GM18861 (cell line): ENCODE measurements at regions not wholly inside any gene's neighbourhood (a gene's known extent, or its start where the extent isn't known, plus 50 kb on each side); places are given as distances from the start of the nearest gene placed in this dataset.

Experiments
- ATAC-seq: cut with Tn5 transposase; IDR thresholded peaks from one replicate; pipeline ENCODE4 v1.9.1; 2021; ENCODE audit not compliant: unreplicated experiment

GRCh38 chr2:7701791-7702190 lies 784.6 kb downstream of the RNF144A start:
- no peak for ATAC-seq

- ATAC-seq, result peak; percentile 55
These were observed 785.8 kb downstream of the RNF144A start for GRCh38 chr2:7703048-7703447.

- peak; percentile 19 for ATAC-seq
These were observed 786.4 kb downstream of the RNF144A start for GRCh38 chr2:7703543-7704144.

GRCh38 chr2:7704296-7704865 lies 787.2 kb downstream of the RNF144A start:
- no peak for ATAC-seq

- no peak for ATAC-seq
These were observed 789.6 kb downstream of the RNF144A start for GRCh38 chr2:7706791-7707190.

DNA sequence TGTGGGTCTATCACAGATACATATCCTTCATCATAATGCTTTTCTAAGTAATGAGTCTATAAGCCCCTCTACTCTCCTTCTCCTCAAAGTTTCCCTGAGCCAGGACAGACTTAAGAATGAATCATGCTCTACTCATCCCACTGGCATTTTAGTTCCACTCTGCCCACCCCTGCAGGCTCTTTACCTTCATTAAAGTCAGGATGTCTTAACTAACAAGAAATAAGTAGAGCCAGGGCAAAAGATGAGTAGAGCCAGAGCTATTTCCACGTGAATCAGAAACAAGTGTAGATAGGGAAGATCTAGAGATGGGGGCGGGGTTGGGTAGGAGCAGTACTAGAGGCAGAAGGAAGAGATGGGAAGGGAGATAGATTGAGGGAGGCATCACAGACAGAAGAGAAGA lies 790.5 kb downstream of the RNF144A start:
- ATAC-seq, result no peak

DNA sequence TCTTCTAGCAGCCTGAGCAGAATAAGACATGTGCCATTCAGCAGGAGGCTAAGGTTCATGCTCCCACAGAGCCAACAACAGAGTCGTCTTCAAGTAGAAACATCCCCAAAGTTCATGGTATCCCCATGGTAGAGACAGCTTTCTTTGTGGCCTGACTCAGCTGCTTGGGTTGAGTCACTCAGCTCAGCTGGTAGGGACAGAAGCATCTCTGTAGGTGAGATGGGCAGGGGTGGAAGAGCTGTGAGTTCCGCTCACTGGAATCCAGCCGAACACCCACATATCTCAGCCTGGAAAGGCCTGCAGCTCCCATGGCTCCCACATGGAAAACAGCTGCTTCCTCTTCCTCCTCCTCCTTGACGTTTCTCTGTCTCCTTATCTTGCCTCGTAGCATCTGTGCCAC lies 792.7 kb downstream of the RNF144A start:
- no peak for ATAC-seq

DNA sequence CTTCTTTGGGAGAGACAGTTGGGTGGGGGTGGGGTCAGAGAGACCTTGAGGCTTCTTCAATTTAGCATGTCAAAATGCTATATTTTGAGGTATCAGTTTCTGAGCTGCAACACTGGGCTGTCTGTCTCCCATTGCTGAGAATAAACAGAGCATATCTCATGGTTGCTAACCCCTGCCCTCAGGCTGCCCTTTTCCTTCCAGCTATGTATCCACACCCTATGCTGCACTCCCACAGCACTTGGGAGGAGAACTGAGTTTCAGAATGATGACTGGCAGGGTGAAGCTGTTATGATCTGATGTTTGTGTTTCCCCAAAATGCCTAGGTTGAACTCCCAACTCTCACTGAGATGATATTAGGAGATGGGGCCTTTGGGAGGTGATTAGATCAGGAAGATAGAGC lies 794.0 kb downstream of the RNF144A start:
- ATAC-seq, result no peak

DNA sequence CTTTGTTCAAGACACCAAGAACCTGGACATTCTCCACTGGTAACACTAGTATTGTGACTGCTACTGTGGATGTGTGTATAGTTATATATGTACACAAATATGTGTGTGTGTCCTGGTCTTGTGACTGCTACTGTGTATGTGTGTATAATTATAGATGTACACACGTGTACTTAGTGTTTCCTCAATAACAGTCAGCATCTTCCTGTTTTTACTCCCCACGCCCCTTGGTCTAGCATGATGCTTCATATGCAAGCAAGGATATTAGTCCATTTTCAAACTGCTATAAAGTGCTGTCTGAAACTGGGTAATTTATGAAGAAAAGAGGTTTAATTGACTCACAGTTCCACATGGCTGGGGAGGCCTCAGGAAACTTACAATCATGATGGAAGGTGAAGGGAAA lies 802.7 kb downstream of the RNF144A start:
- no peak for ATAC-seq

GRCh38 chr2:7721413-7721995 lies 804.3 kb downstream of the RNF144A start:
- ATAC-seq, result no peak

GRCh38 chr2:7722212-7722910 lies 805.1 kb downstream of the RNF144A start:
- no peak for ATAC-seq

GRCh38 chr2:7724336-7724735 lies 807.1 kb downstream of the RNF144A start:
- ATAC-seq, result no peak

DNA sequence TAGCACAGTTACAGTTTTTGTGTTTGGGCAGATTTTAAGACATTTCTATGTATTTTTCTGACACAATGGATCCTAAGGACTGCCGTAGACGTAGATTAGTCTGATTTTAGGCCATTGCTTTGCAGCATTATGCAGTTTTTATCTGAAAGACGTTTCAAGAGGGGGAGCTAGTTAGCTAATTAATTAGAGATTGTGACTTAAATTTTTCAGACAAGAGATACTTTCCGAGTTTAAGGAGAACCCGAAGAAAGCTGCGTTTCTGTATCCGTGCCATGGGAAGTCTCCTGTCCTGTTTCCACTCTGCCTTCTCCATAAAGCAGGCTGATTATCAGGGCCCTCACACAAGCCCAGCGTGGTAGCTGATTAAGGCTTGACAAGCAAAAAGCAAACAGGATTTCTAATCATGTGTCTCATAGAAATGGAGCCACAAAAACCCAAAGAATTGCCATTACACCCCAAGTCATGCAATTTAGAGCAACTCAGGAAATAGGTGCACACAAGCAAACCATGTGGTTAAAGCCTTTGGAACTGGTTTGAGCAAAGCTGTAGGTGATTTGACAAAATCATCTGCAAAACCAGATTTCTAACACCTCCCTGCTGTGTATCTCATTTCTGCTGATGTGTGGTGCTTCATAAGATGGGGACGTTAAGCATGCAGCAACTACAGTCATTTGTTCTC lies 808.1 kb downstream of the RNF144A start:
- ATAC-seq, result no peak

- ATAC-seq, result no peak
These were observed 808.6 kb downstream of the RNF144A start for GRCh38 chr2:7725850-7726242.

DNA sequence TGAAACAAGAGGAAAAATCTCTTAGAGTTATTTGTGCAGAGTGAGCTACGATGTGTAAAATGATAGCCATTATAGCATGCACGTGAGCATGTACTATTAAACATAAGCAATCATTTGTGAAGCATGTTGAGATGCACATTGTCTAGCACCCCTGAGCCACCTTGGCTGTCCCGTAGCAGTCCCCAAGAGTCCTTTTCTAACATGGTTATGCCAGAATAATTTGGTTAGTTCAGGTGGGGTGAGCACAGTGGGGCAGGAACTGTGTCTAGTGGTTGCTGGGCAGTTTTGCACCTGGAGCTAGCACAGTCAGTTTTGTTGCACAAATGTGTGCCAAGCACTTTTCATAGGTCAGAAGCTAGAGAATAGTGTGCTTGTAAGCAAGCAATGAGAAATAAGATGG lies 809.8 kb downstream of the RNF144A start:
- ATAC-seq, result no peak

GRCh38 chr2:7728388-7728787 lies 811.2 kb downstream of the RNF144A start:
- no peak for ATAC-seq

GRCh38 chr2:7730449-7730848 lies 813.2 kb downstream of the RNF144A start:
- ATAC-seq, result no peak

GRCh38 chr2:7730990-7731389 lies 813.8 kb downstream of the RNF144A start:
- no peak for ATAC-seq

DNA sequence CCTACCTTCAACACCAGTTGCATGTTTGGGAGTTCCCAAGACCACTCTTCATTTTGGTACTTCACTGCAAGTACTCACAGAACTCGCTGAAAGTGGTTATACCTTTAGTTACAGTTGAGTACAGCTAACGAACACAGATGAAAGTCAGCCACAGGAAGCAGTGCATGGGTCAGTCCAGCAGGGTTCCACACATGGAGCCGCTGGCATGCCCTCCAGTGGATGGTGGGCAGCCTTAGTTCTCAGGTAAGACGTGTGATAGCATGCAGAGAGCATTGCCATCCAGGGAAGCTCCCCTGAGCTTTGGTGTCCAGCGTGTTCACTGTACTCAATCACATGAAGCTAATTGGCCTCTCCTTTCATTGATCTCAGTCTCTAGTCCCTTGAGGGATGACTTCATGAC lies 815.3 kb downstream of the RNF144A start:
- ATAC-seq, result no peak

DNA sequence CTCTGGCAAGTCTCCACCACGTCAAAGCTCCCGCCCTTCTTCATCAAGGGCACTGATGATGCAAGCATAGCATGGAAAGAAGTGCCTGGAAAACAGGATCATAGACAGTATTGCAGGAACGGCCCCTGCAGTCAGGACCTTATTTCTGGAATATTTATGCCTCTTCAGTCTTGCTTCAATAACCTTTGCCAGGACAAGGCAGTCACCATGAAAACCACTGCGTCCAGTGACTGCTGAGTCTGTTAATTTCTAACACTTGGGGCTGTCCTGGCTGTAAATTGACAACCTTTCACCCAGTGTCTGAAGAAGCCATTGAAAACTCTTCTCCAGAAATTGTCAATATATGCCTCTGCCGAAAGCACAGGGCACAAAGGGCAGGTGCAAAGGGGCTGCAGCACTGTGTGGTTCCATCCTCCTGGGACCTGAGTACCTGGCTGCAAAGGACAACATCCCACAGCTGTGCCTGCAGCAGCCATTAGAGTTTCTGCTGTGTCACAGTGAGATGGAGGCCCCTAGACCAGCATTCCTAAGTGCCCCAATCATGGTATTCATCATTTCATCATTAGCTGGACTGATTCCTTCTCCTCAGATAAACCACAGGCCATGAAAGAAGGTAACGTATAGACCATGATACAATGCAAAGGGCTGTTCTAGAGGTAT lies 819.6 kb downstream of the RNF144A start:
- ATAC-seq, result no peak

- no peak for ATAC-seq
These were observed 821.4 kb downstream of the RNF144A start for GRCh38 chr2:7738596-7738995.
